T follicular helper cell (primary cell): ENCODE measurements at regions not wholly inside any gene's neighbourhood (a gene's known extent, or its start where the extent isn't known, plus 50 kb on each side); places are given as distances from the start of the nearest gene placed in this dataset.

Source experiments
- DNase-seq: peaks from one replicate; pipeline ENCODE4 v3.0.0-alpha.2; 2020; ENCODE audit warnings: low read depth

- DNase-seq, result no peak
Measured at GRCh38 chr14:104356020-104356737, 217.8 kb downstream of the KIF26A start.

- no peak for DNase-seq
Measured at GRCh38 chr14:104356738-104357688, 218.6 kb downstream of the KIF26A start.

GRCh38 chr14:104357689-104358527, 219.5 kb downstream of the KIF26A start:
- no peak for DNase-seq

DNA sequence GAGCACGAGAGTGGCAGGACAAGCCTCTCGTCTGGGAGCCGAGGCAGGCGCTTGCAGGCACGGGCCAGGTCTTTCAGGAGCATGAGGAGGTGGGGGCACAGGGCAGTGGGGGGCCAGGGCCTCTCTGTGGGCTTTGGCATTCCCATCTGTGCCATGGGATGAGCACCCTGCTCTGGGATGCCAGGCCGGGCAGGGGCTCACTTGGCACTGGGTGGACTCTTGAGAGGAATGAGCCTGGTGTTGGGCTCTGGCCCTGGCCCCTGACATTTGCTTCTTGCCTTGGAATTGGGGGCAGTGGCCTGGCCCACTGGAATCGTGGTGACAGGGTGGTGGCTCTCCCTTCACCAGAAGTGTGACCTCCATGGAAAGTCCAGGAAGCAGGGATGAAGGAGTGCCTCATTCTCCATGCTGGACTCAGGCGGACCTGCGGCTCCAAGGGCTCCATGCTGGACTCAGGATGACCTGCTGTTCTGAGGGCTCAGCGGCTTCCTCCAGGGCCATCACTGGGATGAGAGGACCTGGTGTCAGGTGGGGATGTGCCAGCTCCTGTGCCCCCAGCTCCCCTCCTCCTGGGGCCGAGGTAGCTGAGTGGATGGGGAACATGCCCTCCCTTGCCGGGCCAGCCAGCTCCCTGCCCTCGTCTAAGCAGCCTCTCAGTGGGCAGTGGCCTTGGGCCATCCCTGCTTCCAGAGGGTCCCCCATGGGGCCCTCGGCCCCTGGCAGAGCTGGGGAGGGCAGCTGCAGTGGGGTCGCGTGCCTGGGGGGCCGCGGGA, 220.3 kb downstream of the KIF26A start:
- no peak for DNase-seq

- no peak for DNase-seq
Measured at GRCh38 chr14:104359301-104359968, 220.1 kb upstream of the C14orf180 start.

GRCh38 chr14:104359969-104360442, 219.6 kb upstream of the C14orf180 start:
- no peak for DNase-seq

GRCh38 chr14:104360501-104360900, 219.1 kb upstream of the C14orf180 start:
- DNase-seq, result no peak

GRCh38 chr14:104361101-104361591, 218.4 kb upstream of the C14orf180 start:
- DNase-seq, result no peak

- no peak for DNase-seq
Measured at GRCh38 chr14:104361921-104362681, 217.5 kb upstream of the C14orf180 start.

GRCh38 chr14:104362761-104363605, 216.6 kb upstream of the C14orf180 start:
- DNase-seq, result no peak

DNA sequence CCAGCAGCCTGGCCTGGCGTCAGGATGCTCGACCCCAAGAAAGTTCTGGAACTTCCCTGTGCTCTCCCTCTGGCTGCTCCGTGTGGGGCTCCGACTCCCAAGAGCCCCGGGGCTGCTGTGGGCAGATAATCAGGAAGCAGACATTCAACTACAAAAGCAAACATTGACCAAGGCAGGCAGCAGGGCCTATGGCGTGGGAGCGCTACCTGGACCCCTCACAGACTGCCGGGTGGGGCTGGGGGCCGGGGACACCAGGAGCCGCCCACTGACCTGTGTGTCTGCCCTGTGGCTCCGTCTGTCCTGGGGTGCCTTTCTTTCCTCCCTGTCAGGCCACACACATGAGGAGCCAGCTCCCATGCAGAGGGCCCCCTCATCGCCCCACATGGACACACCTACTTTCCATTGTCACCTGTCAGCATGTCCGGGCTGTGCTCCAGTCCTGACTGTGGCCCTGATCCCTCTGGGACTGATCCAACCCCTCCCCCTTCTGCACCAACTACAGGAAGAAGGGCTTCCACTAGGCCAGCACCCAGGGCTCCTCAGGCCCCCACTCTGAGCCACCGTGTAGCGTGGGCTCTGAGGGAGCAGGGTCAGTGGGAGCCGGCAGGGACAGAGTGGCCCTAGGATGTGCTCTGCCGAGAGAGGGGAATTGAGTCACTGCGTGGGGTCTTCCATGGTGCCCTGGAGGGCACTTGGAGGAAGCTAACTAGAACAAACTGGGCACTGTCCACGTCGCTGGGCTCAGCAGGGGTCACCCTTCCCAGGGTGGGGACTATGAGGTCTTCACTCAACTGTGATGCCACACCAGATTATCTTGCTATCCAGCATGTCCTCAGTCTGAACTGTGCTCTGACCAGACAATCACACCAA, 215.4 kb upstream of the C14orf180 start:
- DNase-seq, result no peak

DNA sequence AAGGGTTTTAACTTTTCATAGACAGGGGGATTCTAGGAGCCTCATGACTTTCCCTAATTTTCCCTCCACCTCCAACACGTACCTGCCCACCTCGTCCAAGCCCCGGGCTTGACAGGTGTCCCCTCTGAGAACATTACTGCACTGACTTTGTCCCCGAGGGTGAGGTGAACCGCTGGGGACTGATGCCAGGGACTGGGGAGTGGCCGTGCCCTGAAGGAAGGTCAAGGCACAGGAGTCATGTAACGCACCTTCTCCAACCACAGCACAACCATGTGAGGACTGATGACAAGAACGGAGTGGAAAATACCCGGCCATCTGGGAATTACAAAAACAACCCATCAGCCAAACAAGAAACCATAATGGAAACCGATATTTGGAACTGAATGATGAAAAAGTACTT, 214.7 kb upstream of the C14orf180 start:
- no peak for DNase-seq

GRCh38 chr14:104366931-104367865, 212.4 kb upstream of the C14orf180 start:
- DNase-seq, result no peak

DNA sequence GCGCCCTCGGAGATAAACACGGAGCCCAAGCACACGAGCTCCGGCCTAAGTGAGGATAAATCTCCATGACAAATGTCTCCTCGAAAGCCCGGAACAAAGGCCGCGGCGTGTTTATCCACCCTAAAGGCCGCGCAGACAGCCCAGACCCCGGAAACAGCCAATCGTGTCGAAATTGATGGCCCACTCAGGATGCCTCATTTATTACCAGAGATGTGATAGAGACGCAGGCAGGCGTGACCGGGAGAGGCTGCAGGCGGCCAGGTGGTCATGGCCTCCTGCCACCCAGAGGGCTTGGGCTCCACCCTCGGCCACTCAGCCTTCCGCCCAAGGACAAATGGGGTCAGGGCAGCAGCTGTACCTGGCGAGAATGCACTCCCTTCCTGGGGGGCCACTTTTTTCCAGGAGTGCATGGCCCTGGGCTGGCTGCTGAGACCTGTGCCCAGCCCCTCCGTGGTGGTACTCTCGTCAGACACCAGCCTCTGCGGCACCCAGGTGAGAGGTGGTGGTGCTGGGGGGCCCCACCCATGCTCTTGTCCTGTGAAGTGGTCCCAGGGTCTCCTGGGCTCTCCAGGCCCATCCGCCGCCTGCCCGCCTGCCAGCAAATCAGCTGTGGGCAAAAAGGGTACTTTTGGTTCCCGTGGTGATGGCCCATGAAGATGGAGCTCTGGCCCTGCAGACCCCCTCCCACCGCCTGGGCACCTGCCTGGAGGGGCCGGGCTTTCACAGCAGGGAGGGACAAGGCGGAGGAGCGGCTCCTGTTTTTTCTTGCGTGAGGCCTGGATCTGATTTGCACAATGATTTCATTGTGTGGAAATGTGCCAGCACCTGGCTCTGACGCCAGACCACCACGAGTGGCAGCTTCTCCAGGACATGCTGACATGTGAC, 211.5 kb upstream of the C14orf180 start:
- DNase-seq, result no peak

GRCh38 chr14:104368751-104369100, 210.8 kb upstream of the C14orf180 start:
- DNase-seq, result no peak

- no peak for DNase-seq
Measured at GRCh38 chr14:104369208-104369607, 210.4 kb upstream of the C14orf180 start.
